GM18873 (cell line): ENCODE measurements at regions not wholly inside any gene's neighbourhood (a gene's known extent, or its start where the extent isn't known, plus 50 kb on each side); places are given as distances from the start of the nearest gene placed in this dataset.

Source experiments
- ATAC-seq: cut with Tn5 transposase; IDR thresholded peaks from one replicate; pipeline ENCODE4 v1.9.1; 2021; ENCODE audit warnings: mild to moderate bottlenecking, moderate library complexity, moderate number of reproducible peaks; ENCODE audit not compliant: unreplicated experiment, low FRiP score

- no peak for ATAC-seq
Observed at GRCh38 chr7:82567841-82568240, 124.3 kb upstream of the CACNA2D1 start.

DNA sequence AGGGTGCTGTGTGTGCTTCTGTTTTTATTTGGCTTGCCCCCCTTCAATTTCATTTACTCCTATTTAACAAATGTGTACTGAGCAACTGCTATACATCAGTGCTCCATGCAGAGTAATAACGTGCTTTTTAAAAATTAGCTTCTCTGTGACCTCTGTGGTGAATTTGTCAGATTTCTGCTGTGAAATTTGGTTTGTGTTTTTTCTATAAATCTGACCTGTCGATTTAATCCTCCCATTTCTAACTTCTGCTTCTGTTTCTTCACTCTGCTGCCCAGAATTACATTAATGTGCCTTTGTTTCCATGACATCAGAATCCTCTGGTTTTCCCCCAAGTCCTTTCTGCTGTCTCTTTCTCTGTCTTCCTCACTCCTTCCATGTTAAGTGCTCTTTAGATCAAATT lies 123.8 kb upstream of the CACNA2D1 start:
- ATAC-seq = no peak

- no peak for ATAC-seq
Observed at GRCh38 chr7:82566752-82567151, 123.2 kb upstream of the CACNA2D1 start.

- ATAC-seq = no peak
Observed at GRCh38 chr7:82562716-82563404, 119.3 kb upstream of the CACNA2D1 start.

DNA sequence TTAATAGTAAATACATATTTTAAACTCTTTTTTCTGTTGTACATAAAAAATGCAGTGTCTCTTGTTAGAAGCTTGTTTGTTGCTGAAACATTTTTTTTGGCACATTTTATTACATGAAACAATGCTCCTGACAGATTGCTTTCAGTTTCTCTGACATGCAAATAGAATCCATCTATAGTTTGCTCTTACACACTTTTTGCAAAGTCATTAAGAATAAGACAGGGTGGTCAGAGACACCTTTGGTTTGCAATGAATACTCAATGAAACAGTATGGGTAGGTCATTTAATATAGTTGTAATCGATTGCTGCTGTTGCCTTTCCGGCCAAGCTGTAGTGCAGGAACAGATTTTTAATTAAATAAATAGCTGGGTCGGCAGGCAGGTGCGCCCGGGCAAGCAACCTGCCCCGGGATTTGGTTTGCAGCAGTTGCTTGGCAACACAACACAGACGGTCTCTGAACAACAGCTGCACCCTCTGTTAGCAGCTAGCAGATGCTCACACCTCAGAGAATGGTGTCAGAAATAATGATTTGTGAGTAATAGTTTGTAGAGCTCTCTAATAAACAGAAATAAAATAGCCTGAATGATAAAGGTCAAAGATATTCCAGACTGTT lies 115.7 kb upstream of the CACNA2D1 start:
- no peak for ATAC-seq

DNA sequence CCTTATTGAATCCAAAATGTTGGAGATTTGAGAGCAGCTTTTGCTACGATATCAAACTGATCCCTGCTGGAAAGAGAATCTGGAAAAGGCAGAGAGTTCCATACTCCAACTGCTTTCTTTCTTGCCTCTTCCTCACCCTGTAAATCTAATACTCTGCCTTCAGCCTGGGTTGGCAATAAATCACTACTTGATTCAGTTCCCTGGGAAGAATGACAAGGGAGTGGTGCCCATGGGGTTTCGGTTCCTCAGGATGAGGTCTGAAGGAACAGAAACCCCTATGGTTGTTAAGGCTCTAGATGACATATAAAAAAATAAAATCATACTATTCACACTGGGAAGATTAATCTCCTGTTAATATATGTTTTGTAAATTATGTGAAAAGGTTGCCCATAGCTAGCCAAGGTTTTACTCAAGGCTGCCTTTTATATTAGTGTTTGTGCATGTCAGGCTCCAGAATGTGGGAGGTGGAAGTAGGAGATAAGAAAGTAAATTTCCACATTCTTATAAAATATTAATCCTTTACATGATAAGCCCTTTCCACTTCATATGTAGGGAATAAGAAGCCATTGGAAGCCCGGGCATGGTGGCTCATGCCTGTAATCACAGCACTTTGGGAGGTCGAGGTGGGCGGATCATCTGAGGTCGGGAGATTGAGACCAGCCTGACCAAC lies 106.2 kb upstream of the CACNA2D1 start:
- no peak for ATAC-seq

DNA sequence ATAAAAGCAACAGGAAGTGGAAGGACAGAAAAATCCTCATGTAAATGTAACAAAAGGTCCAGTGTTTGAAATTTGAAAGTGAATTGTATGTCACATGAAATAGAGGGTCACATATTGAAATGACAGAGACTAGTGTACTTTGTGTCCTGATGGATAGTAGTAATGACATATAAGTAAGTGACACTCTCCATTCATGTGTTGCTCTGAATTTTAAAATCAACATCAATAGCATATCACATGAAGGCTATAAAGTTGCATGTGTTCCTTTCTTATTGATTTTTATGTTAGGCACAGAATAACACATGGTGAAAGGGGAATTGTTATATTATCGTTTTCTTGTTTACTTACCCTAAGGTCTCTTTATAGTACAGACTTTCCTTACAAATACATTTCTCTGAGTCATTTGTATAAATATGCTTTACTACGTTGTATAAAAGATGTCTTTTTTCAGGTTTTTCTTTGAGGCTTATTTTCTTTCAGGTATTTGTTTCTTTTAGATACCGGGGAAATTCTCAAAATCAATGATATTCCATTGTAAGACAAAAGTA lies 104.6 kb upstream of the CACNA2D1 start:
- no peak for ATAC-seq

GRCh38 chr7:82542665-82543064 lies 99.1 kb upstream of the CACNA2D1 start:
- ATAC-seq = no peak

GRCh38 chr7:82539969-82540368 lies 96.4 kb upstream of the CACNA2D1 start:
- no peak for ATAC-seq

GRCh38 chr7:82534684-82535083 lies 91.1 kb upstream of the CACNA2D1 start:
- no peak for ATAC-seq

DNA sequence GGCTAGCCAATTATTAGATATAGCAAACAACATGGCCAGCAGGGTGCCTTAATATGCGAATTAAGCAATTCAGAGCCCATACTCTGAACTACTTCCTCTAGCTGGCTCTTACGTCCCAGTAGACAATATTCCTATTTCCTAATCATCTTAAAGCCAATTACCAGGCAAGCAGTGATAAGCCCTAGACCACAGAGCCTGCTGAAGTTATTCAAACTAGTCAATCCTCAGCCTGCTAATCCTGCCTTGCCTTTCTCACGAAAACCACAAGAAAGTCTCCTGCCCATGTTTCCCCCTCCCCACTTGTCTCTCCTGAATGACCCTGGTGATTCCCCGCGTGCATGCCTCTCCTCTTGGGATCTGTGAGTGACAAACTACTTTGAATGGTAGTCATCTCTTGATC lies 86.8 kb upstream of the CACNA2D1 start:
- ATAC-seq = no peak

DNA sequence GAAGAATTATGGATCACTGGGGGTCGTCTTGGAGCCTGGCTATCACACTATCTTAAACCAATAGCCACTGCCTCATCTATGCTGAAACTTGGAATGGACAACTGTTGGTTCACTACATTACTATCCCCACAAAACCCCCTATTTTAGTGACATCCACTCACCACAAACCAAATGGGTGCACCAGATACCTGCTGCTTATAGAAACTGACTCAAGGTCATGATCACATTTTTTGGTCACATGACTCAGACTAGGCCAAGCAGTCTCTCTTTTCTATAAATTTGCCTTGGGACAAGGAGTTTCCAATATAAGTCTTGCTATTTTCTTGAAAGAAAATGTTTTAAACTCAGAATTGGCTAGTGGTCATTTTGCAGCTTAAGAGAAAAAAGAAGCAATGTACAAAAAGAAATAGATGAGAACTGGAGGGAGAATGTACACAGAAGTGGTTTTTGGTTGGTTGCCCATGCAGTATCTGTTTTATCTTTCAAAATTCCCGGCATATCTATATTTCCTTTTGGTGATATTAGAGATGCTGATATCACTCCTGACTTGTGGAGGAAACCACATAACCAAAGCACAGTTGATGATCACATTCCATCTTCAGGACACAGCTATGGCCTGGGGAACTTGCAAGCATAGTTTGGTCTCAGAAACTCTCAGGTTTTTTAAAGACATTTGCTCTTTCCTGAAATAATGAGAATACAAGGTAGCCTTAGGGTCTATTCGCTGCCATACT lies 85.2 kb upstream of the CACNA2D1 start:
- no peak for ATAC-seq

GRCh38 chr7:82527851-82528250 lies 84.3 kb upstream of the CACNA2D1 start:
- no peak for ATAC-seq

DNA sequence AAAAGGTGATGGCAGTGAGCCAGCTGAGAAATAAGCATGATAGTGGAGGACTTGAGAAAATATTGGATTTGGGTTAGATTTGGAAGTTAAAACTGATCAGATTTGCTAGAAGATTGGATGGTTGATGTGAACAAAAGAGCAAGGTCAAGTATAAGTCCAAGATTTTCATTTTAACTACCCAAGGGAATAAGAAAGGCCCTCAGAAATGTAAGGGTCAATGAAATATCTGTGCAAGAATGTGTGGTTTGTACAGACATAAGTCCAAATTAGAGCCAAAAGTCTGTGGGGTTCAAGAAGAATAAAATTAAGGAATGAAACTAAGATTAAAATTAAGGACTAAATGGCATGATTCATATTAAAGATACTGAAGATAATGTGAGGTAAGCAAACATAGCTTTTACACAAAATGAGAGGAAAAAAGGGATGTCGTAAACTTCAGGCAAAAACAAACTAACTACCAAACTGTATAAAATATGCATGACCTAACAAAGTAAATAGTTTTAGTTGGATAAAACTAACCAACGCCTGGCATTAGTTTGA lies 78.4 kb upstream of the CACNA2D1 start:
- no peak for ATAC-seq

- ATAC-seq = no peak
Observed at GRCh38 chr7:82517050-82517449, 73.5 kb upstream of the CACNA2D1 start.

DNA sequence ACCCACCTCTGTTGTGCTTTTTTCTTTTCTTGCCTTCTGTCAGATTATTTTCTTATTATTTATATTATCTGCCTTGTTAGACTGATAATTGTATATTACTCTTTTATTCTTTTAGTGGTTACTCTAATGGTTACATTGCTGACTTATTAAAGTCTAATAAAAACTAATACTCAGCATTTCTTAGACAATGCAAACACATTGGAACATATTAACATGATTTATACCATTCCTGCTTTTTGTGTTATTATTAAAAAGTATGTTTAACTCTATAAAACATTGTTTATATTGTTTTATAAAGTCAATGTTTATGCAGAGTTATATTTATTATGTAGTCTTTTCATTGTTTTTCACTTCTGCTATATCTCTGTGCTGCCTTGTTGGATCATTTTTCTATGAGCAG lies 68.0 kb upstream of the CACNA2D1 start:
- no peak for ATAC-seq

GRCh38 chr7:82507976-82508677 lies 64.5 kb upstream of the CACNA2D1 start:
- ATAC-seq = no peak

DNA sequence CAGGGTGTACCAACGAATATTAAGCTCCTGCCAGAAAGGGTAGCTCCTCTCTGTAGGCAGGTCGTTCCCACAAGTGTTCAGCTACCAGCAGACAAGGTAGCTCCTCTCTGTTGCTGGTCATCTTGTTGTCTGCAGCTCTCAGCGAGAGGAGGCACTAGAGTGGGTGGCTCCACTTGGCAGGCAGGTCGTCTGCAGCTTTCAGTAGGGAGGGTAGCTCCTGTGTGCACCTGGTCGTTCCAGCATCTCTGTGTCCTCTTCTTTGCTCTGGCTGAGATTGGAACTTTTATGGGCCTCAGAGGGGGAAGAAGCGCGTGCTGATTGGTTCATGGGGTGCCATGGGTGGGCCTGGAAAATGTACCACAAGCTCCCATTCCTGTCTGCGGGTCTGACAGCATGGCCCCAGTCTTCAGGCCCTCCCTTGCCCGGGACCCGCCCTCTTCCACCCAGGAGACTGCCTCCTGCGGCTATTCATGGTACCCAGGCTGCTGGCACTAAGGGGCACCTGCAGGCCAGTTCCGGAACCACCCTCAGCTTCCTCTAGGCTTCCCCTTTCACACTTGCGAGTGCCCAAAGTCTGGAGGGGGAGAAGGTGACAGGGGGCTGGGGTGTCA lies 63.9 kb upstream of the CACNA2D1 start:
- no peak for ATAC-seq

DNA sequence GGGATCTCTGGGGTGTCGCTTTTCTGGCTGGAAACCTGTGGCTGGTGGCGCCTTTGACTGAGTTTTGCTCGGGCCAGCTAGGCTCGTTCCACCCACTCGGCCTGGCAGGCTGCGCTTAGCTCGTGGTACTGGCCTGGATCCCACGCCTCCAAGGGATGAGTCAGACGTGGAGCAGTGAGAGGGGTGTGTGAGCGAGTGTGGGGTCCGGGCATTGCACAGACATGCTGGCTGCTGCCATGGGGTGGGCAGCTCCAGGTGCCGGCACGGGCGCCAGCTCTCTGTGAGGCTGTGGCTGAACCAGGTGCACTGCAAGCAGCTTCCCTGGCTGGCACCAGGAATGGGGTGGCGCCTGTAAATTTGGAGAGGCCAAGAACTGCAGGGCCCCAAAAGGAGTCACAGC lies 63.1 kb upstream of the CACNA2D1 start:
- ATAC-seq = no peak

- no peak for ATAC-seq
Observed at GRCh38 chr7:82506208-82506607, 62.6 kb upstream of the CACNA2D1 start.
